PC-3 (cell line): ENCODE measurements at regions not wholly inside any gene's neighbourhood (a gene's known extent, or its start where the extent isn't known, plus 50 kb on each side); places are given as distances from the start of the nearest gene placed in this dataset.

Experiments used
- ATAC-seq: fragments of 200-7000 bp; cut with Tn5 transposase; 2 replicates; pipeline ENCODE4 v1.9.1; 2020; ENCODE audit warnings: mild to moderate bottlenecking, moderate library complexity
- BruUV-seq: library from RNA; stranded (reverse); fragments of 400-500 nt; replicated peaks from 2 replicates; lab custom pipeline; 2021; lab: Mats Ljungman, UMichigan
- CTCF ChIA-PET: fragments of 300-600 bp; sonication (Branson Sonifier 250); formaldehyde crosslinking; loops from one replicate; lab custom pipeline; 2022; ENCODE audit warnings: antibody characterized with exemption; lab: Charles Lee
- POLR2A ChIA-PET: fragments of 300-600 bp; sonication (Branson Sonifier 250); formaldehyde crosslinking; loops from one replicate; lab custom pipeline; 2022; ENCODE audit warnings: antibody characterized with exemption; ENCODE audit not compliant: unreplicated experiment; lab: Charles Lee
- DNase-seq: peaks from one replicate; pipeline ENCODE4 v3.0.0-alpha.2; 2015
- H2AFZ ChIP-seq: fragments of 300-600 bp; sonication (generic); 2 replicates; pipeline ENCODE4 v1.6.0; 2016; ENCODE audit warnings: antibody characterized with exemption, low read length
- H3F3A ChIP-seq: fragments of 300-600 bp; sonication (generic); one replicate; pipeline ENCODE4 v1.6.0; 2017; ENCODE audit warnings: antibody characterized with exemption, low read length, control low read depth, mild to moderate bottlenecking; ENCODE audit not compliant: unreplicated experiment
- H3K27ac ChIP-seq: fragments of 300-600 bp; sonication (generic); 2 replicates; pipeline ENCODE4 v1.5.1; 2016; ENCODE audit warnings: mild to moderate bottlenecking, low read length
- H3K27me3 ChIP-seq: fragments of 300-600 bp; sonication (generic); 2 replicates; pipeline ENCODE4 v1.6.1; 2016; ENCODE audit warnings: low read length, mixed read lengths
- H3K36me3 ChIP-seq: fragments of 300-600 bp; sonication (generic); 2 replicates; pipeline ENCODE4 v1.6.1; 2016; ENCODE audit warnings: low read depth, mixed run types, low read length, mixed read lengths
- H3K4me1 ChIP-seq: fragments of 300-600 bp; sonication (generic); 2 replicates; pipeline ENCODE4 v1.5.1; 2016; ENCODE audit warnings: low read length; ENCODE audit not compliant: insufficient read depth
- H3K4me2 ChIP-seq: fragments of 300-600 bp; sonication (generic); 2 replicates; pipeline ENCODE4 v1.6.0; 2016; ENCODE audit warnings: low read length
- H3K4me3 ChIP-seq: fragments of 300-600 bp; sonication (generic); 2 replicates; pipeline ENCODE4 v1.5.1; 2016; ENCODE audit warnings: mild to moderate bottlenecking, low read length, mixed read lengths
- H3K79me2 ChIP-seq: fragments of 300-600 bp; sonication (generic); 2 replicates; pipeline ENCODE4 v1.6.1; 2017; ENCODE audit warnings: low read length, mixed read lengths
- H3K9ac ChIP-seq: fragments of 300-600 bp; sonication (generic); 2 replicates; pipeline ENCODE4 v1.6.0; 2016; ENCODE audit warnings: mild to moderate bottlenecking, low read length
- H3K9me2 ChIP-seq: fragments of 300-600 bp; sonication (generic); replicated peaks from 2 replicates; pipeline ENCODE4 v1.6.1; 2016; ENCODE audit warnings: mixed run types, low read length, mixed read lengths
- H3K9me3 ChIP-seq: fragments of 300-600 bp; sonication (generic); 2 replicates; pipeline ENCODE4 v1.6.1; 2016; ENCODE audit warnings: low read length, mixed read lengths
- H4K20me1 ChIP-seq: fragments of 300-600 bp; sonication (generic); 2 replicates; pipeline ENCODE4 v1.6.1; 2016; ENCODE audit warnings: low read length, mixed read lengths
- EZH2 ChIP-seq: fragments of 300-600 bp; sonication (generic); IDR thresholded peaks from one replicate; pipeline ENCODE4 v1.6.1; 2017; ENCODE audit warnings: antibody characterized with exemption, mild to moderate bottlenecking, low read length; ENCODE audit not compliant: unreplicated experiment
- EZH2phosphoT487 ChIP-seq: fragments of 300-600 bp; sonication (generic); IDR thresholded peaks from 2 replicates; pipeline ENCODE4 v1.6.1; 2018; ENCODE audit warnings: mild to moderate bottlenecking, antibody characterized with exemption, low read length, borderline replicate concordance
- intact Hi-C: fragments of 100-400 bp; cut with micrococcal nuclease; formaldehyde crosslinking; loops from 2 replicates; pipeline ENCODE4 v1.9.0; 2023
- TF ChIP-seq, protein P1 (sequence below): fragments of 300-600 bp; sonication (generic); conservative IDR thresholded peaks from 2 replicates; pipeline ENCODE4 v1.5.1; 2017; ENCODE audit warnings: antibody characterized with exemption, low read depth, mild to moderate bottlenecking, low read length

- H3K4me3 ChIP-seq, result no peak overlapping the region
- intact Hi-C loops, result no loop called here
- H2AFZ ChIP-seq, result no peak overlapping the region
- ChIA-PET POLR2A (no interaction called here), CTCF (no interaction called here)
- H3K27me3 ChIP-seq, result no peaks in the 10 kb centered on the region
- no peak overlapping the region for H3K27ac ChIP-seq
- TF ChIP-seq EZH2 (no peak), EZH2phosphoT487 (no peak)
- TF ChIP-seq, protein P1, sequence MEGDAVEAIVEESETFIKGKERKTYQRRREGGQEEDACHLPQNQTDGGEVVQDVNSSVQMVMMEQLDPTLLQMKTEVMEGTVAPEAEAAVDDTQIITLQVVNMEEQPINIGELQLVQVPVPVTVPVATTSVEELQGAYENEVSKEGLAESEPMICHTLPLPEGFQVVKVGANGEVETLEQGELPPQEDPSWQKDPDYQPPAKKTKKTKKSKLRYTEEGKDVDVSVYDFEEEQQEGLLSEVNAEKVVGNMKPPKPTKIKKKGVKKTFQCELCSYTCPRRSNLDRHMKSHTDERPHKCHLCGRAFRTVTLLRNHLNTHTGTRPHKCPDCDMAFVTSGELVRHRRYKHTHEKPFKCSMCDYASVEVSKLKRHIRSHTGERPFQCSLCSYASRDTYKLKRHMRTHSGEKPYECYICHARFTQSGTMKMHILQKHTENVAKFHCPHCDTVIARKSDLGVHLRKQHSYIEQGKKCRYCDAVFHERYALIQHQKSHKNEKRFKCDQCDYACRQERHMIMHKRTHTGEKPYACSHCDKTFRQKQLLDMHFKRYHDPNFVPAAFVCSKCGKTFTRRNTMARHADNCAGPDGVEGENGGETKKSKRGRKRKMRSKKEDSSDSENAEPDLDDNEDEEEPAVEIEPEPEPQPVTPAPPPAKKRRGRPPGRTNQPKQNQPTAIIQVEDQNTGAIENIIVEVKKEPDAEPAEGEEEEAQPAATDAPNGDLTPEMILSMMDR, result no peak
- no peaks in the 10 kb centered on the region for H4K20me1 ChIP-seq
- no peaks in the 10 kb centered on the region for H3F3A ChIP-seq
- BruUV-seq, result no TSS peak
- no peak for ATAC-seq
- H3K9me2 ChIP-seq, result no peaks in the 10 kb centered on the region
- H3K4me1 ChIP-seq, result no peaks in the 10 kb centered on the region
- no peaks in the 10 kb centered on the region for H3K36me3 ChIP-seq
- DNase-seq, result no peak
- no peaks in the 10 kb centered on the region for H3K9me3 ChIP-seq
- H3K79me2 ChIP-seq, result no peaks in the 10 kb centered on the region
- H3K9ac ChIP-seq, result no peak overlapping the region
- H3K4me2 ChIP-seq, result no peak overlapping the region
Measured at GRCh38 chr10:85152496-85152895, 824.1 kb downstream of the CCSER2 start.

DNA sequence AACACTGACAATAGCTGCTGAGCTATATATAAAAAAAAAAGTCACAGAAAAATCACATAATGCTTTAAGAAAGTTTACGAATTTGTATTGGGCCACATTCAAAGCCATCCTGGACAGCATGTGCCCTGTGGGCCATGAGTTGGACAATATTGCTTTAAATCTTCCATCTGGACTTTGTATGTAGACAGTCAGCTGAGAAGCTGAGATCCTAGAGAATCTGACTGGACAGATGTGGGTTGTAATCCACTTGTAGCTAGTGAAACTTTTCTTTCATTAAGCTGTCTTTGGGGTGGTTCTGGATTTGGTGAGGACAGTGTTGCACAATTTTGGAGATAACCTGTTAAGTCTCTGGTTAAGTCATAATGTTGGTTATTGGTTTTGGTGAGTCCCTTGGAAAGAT is 824.5 kb downstream of the CCSER2 start:
- H3K27me3 ChIP-seq, result no peaks in the 10 kb centered on the region
- H4K20me1 ChIP-seq, result no peaks in the 10 kb centered on the region
- POLR2A ChIA-PET, result no interaction called here
- H3K4me3 ChIP-seq, result no peak overlapping the region
- H3K9ac ChIP-seq, result no peak overlapping the region
- no peak overlapping the region for H2AFZ ChIP-seq
- H3K9me3 ChIP-seq, result no peaks in the 10 kb centered on the region
- no peaks in the 10 kb centered on the region for H3K4me1 ChIP-seq
- CTCF ChIA-PET, result no interaction called here
- no peaks in the 10 kb centered on the region for H3K79me2 ChIP-seq
- DNase-seq (no peak), ATAC-seq (no peak)
- no peaks in the 10 kb centered on the region for H3K9me2 ChIP-seq
- no peak overlapping the region for H3K27ac ChIP-seq
- H3K36me3 ChIP-seq, result no peaks in the 10 kb centered on the region
- no peak overlapping the region for H3K4me2 ChIP-seq
- TF ChIP-seq EZH2phosphoT487 (no peak), EZH2 (no peak)
- TF ChIP-seq, protein P1, result no peak
- intact Hi-C loops, result no loop called here
- H3F3A ChIP-seq, result no peaks in the 10 kb centered on the region
- BruUV-seq, result no TSS peak

DNA sequence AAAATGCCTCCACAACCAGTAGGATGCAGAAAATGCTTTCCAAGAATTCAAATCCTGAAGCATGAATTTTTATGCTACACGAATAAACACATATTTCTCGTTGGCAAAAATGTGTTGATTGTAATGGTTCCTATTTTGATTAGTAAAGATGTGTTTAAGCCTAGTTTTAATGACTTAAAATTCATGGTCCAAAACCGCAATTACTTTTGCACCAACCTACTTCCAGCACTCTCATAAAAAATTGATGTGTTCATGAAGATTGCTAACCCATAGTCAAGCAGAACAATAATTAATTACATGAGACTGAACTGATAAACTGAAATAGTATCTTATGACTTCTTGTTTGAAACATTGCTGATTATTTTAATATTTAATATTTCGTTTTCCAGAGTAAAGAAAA is 828.8 kb downstream of the CCSER2 start:
- CTCF ChIA-PET, result no interaction called here
- TF ChIP-seq EZH2 (no peak), EZH2phosphoT487 (no peak)
- TF ChIP-seq, protein P1, result no peak
- intact Hi-C loops, result no loop called here

More for the DNA sequence above, 828.8 kb downstream of the CCSER2 start:
- no TSS peak for BruUV-seq
- no peaks in the 10 kb centered on the region for H3K9me2 ChIP-seq
- POLR2A ChIA-PET, result no interaction called here
- no peaks in the 10 kb centered on the region for H4K20me1 ChIP-seq
- no peak overlapping the region for H2AFZ ChIP-seq
- no peaks in the 10 kb centered on the region for H3K9me3 ChIP-seq
- no peak overlapping the region for H3K27ac ChIP-seq
- no peak overlapping the region for H3K9ac ChIP-seq
- no peaks in the 10 kb centered on the region for H3F3A ChIP-seq
- H3K4me3 ChIP-seq, result no peak overlapping the region
- ATAC-seq, result no peak
- H3K27me3 ChIP-seq, result no peaks in the 10 kb centered on the region
- no peaks in the 10 kb centered on the region for H3K36me3 ChIP-seq
- H3K79me2 ChIP-seq, result no peaks in the 10 kb centered on the region
- no peak for DNase-seq
- no peak overlapping the region for H3K4me2 ChIP-seq
- no peaks in the 10 kb centered on the region for H3K4me1 ChIP-seq
